ENCODE measurements at regions not wholly inside any gene's neighbourhood (a gene's known extent, or its start where the extent isn't known, plus 50 kb on each side); places are given as distances from the start of the nearest gene placed in this dataset.
"Not testable (repeated sequence)": the region's sequence is repeated elsewhere in the genome, so short reads cannot be mapped to it uniquely, and the experiment has no call there.

DNA sequence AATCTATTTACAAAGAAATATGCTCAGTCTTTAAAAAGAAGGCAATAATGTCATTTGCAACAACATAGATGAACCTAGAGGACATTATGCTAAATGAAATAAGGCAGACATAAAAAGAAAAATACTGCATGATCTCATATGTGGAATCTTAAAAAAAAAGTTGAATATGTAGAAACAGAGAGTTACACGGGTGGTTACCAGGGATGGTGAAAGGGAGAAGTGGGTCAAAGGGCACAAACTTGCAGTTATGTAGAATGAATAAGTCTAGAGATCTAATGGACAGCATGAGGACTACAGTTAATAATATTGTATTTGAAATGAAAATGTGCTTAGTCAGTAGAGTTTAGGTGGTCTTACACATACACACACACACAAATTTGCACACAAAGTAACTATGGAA, 88.2 kb upstream of the CCDC71L start:
- no peak for DNase-seq (ENCODE audit: low read depth in 3 of 3)

DNA sequence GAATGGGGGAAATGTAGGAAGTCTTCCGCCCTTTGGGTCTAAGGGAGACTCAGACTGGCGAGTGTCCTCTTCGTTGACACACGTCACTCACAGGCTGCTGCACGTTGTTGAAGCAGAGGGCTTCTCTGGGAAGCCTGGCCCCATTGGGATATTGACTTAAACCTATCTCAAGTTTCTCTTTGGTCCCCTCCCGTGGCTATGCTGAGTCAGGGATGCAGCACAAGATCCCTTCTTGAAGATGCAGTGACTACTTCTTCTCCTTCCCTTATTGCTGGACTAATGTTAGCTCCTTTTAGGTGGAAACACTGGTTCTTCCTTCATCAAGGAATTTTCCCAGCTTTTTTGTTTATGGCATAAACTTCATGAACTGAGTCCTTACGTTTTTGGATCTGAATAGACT, 89.8 kb upstream of the CCDC71L start:
- DNase-seq (ENCODE audit: low read depth in 3 of 3), result no peak

DNA sequence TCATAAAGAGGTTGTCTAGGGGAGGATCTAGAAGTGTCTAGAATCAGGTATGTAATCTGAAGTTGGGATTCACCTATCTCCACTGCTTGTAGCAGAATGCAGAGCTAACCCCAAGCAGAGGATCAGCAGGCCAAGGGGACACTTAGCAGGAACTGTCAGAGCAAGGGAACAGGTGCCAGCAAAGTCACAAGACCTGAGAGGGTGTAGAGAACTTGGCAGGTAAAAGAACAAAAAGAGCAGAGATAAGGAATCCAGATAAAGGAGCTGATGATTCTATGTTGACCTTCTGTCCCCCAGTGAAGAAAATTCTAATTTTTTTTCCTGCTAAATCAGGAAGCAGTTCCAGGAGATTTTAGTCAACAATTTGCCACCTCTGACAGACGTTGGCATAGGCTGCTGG, 91.4 kb upstream of the CCDC71L start:
- DNase-seq (ENCODE audit: low read depth in 3 of 3), result no peak

- not testable (repeated sequence) for DNase-seq (ENCODE audit: low read depth in 3 of 3)
These were observed 94.1 kb upstream of the CCDC71L start for GRCh38 chr7:106755024-106755423.

- DNase-seq (ENCODE audit: low read depth in 3 of 3), result no peak
These were observed 94.7 kb upstream of the CCDC71L start for GRCh38 chr7:106755641-106756040.

- no peak for DNase-seq (ENCODE audit: low read depth in 3 of 3)
These were observed 95.1 kb upstream of the CCDC71L start for GRCh38 chr7:106756071-106756470.

DNA sequence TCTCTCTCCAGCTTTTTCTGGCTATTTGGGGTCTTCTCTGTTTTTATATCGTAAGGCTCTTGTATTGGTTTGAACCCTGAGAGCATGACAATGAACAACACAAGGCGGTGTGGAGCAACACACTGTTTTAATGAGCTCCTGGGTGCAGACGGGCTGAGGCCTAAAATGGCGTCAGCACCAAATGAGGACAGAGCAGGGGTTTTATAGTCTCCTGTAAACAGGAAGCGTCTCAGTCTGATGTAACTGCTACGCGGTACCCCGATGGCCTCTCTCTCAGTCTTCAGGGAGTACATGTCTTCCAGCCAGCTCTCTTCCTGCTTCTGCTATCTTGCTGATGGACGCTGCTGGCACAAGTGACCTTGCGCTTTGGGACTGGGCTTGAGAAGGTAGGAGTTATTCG, 95.9 kb upstream of the CCDC71L start:
- DNase-seq (ENCODE audit: low read depth in 3 of 3), result no peak

DNA sequence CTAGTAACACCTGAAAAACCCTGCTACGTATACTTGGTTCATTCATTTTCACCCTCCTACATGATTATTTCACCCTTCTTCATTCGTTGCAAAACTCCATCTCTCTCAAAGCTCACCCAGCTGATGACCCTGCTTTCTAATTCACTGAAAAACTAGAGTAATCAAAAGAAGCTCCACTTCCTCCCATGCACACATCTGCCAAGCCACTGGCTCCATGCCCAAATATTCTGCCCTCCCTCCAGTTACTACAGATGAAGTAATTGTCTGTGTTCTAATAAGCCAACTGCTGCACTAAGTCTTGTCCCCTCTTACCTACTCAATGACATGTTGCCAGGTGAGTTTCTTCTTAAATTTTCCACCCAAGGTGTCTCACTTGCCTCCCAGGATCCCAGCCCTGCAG, 96.9 kb upstream of the CCDC71L start:
- DNase-seq (ENCODE audit: low read depth in 3 of 3), result no peak

- not testable (repeated sequence) for DNase-seq (ENCODE audit: low read depth in 3 of 3)
These were observed 101.9 kb upstream of the CCDC71L start for GRCh38 chr7:106762845-106763244.

GRCh38 chr7:106763717-106764116, 101.4 kb upstream of the PIK3CG start:
- no peak for DNase-seq (ENCODE audit: low read depth in 3 of 3)

GRCh38 chr7:106765727-106766355, 99.2 kb upstream of the PIK3CG start:
- DNase-seq (ENCODE audit: low read depth in 3 of 3), result no peak

DNA sequence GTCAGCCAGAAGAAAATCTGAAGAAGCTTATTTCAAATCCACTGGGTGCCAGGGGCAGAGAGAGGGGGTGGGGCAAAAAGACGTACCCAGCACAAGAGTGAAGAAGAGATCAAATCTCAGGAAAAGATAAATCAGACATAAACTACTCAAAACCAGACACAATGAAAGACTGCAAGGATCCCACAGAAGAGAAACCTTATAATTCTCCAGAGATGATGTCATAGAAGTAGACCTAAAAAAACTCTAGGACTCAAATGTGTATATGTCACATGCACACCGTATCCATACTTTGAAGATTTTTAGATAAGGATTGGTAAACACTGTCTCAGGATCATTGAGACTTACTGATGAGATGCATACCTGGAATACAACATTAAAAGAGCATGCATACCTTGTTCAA, 98.5 kb upstream of the PIK3CG start:
- DNase-seq (ENCODE audit: low read depth in 3 of 3), result no peak

DNA sequence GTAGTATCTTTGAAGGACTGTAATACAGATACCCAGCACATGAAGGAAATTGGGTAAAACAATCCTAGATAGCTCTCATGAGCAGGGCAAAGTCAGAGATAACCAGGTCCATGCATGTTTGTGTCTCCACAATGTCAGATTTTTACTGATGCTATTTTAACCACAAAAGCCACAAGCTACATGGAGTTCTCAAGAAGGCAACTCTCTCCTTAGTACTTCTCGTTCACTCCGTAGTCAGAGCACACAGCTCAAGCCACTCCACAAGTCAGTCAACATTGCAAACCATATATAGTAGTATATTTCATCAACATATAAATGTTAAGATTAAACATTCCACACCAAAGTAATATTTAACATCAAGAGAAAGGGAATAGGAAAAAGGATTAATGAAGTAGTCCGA, 98.0 kb upstream of the PIK3CG start:
- DNase-seq (ENCODE audit: low read depth in 3 of 3), result no peak

- DNase-seq (ENCODE audit: low read depth in 3 of 3), result no peak
These were observed 97.4 kb upstream of the PIK3CG start for GRCh38 chr7:106767498-106768323.

DNA sequence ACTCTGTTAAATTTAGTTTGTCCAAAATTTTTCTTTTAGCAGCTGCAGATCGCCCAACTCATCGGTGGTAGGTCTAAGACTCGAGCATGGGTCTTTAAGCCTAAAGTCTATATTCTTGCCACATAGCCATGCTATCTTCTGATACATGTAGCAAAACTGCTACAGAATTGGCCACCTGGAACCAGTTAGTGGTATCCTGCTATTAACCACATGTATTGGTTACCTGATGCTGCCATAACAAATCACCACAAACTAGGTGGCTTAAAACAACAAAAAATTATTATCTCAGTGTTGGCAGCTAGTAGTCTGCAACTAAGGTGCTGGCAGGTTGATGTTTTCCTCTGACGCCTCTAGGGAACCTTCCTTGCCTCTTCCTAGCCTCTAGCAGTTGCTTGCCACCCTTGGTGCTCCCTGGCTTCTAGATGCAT, 96.7 kb upstream of the PIK3CG start:
- DNase-seq (ENCODE audit: low read depth in 3 of 3), result no peak

- no peak for DNase-seq (ENCODE audit: low read depth in 3 of 3)
These were observed 94.9 kb upstream of the PIK3CG start for GRCh38 chr7:106770191-106770590.

GRCh38 chr7:106772655-106773108, 92.4 kb upstream of the PIK3CG start:
- peak in 1 of 3 experiments; percentile 11 for DNase-seq (ENCODE audit: low read depth in 3 of 3)

- DNase-seq (ENCODE audit: low read depth in 3 of 3), result no peak
These were observed 91.9 kb upstream of the PIK3CG start for GRCh38 chr7:106773228-106773627.

DNA sequence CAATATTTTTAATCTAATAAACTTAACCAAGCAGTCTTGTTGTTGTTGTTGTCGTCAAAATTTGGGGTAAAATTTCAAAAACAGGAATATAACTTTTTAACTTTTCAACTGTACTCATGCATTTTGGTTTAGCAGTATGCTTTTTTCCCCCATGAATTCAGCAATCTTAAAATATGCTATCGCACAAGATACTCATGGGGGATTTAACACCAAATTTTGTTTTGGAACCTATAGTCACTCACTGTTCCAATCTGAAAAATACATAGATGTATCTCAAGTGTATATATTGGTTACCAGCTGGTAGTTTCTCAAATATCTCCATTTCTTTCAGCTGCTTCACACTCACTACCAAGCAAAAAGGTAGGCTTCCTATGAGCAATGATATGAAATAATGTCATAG, 91.4 kb upstream of the PIK3CG start:
- no peak for DNase-seq (ENCODE audit: low read depth in 3 of 3)

DNA sequence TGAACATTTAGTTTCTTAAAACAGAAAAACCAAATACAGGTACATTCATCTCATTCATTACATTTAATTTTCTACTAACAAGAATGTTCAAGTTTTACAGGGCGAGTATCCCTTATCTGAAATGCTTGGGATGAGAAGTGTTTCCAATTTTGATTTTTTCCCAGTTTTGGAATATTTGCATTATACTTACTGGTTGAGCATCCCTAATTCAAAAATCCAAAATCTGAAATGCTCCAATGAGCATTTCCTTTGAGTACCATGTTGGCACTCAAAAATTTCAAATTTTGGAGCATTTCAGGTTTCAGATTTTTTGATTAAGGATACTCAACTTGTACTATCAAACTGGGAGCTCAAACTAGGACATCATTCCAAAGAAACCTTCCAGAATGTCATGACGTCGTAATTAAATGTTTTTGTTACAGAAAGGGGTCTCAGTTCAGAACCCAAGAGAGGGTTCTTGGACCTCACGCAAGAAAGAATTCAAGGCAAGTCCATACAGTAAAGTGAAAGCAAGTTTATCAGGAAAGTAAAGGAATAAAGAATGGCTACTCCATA, 90.8 kb upstream of the PIK3CG start:
- DNase-seq (ENCODE audit: low read depth in 3 of 3), result no peak

DNA sequence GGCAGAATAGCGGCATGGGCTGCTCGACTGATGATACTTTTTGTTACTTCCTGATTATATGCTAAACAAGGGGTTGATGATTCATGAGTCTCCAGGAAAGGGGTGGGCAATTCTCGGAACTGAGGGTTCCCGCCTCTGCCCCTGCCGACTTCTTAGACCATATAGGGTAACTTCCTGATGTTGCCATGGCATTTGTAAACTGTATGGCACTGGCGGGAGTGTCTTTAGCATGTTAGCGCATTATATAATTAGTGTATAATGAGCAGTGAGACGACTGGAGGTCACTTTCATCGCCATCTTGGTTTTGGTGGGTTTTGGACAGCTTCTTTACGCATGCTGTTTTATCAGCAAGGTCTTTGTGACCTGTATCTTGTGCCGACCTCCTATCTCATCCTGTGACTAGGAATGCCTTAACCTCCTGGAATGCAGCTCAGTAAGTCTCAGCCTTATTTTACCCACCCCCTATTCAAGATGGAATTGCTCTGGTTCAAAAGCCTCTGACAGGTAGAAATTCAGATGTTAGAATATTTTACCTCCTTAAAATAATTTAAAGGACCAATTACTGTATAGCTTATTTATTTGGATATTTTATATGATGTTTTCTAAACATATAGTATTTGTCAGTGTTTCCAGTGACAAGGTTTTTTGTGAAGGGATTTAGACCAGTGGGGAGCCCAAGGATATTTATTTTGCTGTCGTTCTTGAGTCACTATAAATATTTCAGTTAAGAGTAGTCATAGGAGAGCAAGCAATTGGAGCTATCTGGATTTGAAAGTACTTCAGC, 90.1 kb upstream of the PIK3CG start:
- DNase-seq (ENCODE audit: low read depth in 3 of 3), result peak in 1 of 3 experiments; percentile 25

- DNase-seq (ENCODE audit: low read depth in 3 of 3), result no peak
These were observed 89.5 kb upstream of the PIK3CG start for GRCh38 chr7:106775552-106775936.

Measured in stimulated activated CD4-positive, alpha-beta T cell treated with anti-CD3 and anti-CD28 coated beads, TNF-alpha, amount 100 ng/mL, for 24 hours (primary cell).